Subcutaneous abdominal adipose tissue (tissue), 5 donors: ENCODE measurements at regions not wholly inside any gene's neighbourhood (a gene's known extent, or its start where the extent isn't known, plus 50 kb on each side); places are given as distances from the start of the nearest gene placed in this dataset.

Source experiments
- H3K27ac ChIP-seq: one replicate; pipeline ENCODE4 v1.7.0; 2013; ENCODE audit warnings: low read depth, mild to moderate bottlenecking, inconsistent platforms, low read length, moderate library complexity
- H3K27me3 ChIP-seq, 5 donors: one replicate each; pipeline ENCODE4 v1.7.0; 2013; ENCODE audit warnings: low read length in 5 of 5, inconsistent platforms in 1 of 5; ENCODE audit not compliant: control insufficient read depth in 5 of 5, insufficient read depth in 4 of 5
- H3K36me3 ChIP-seq, 5 donors: one replicate each; pipeline ENCODE4 v1.7.0; 2013; ENCODE audit warnings: low read length in 5 of 5; ENCODE audit not compliant: control insufficient read depth in 5 of 5, insufficient read depth in 5 of 5
- H3K4me1 ChIP-seq, 5 donors: one replicate each; pipeline ENCODE4 v1.7.0; 2013; ENCODE audit warnings: low read length in 5 of 5, mild to moderate bottlenecking in 3 of 5, moderate library complexity in 1 of 5; ENCODE audit not compliant: control insufficient read depth in 5 of 5, insufficient read depth in 5 of 5
- H3K4me3 ChIP-seq, 5 donors: one replicate each; pipeline ENCODE4 v1.7.0; 2013; ENCODE audit warnings: low read length in 5 of 5, low read depth in 1 of 5
- H3K9ac ChIP-seq, 5 donors: one replicate each; pipeline ENCODE4 v1.7.0; 2013; ENCODE audit warnings: low read length in 5 of 5, mild to moderate bottlenecking in 4 of 5, moderate library complexity in 3 of 5
- H3K9me3 ChIP-seq, 5 donors: one replicate each; pipeline ENCODE4 v1.7.0; 2013; ENCODE audit warnings: low read length in 5 of 5; ENCODE audit not compliant: control insufficient read depth in 5 of 5
- donor health status: healthy.
- donor health status: healthy.
- donor health status: healthy.
- donor health status: healthy.
- donor health status: healthy.

DNA sequence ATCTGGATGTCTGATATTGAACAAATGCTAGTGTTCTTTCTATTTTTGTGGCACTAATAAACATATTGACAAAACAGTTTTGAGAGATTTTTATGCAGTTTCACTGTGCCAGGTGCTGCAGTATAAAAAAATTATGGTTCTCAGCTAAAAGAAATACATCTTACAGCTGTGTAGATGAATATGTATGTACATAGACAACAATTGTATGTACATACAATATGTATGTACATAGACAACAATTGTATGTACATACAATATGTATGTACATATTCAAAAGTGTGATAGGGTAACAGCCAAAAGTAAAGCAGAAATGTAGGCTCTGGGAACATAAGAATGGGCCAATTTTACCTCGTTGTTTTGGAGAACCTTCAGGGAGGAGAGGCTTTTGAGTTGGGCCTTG, 390.0 kb upstream of the RPS6KA3 start:
- no peaks in the 10 kb centered on the region for H3K4me1 ChIP-seq
- H3K9me3 ChIP-seq: no peaks in the 10 kb centered on the region
- H3K9ac ChIP-seq: no peak overlapping the region
- no peak overlapping the region for H3K4me3 ChIP-seq
- no peak overlapping the region for H3K27ac ChIP-seq
- no peaks in the 10 kb centered on the region for H3K27me3 ChIP-seq
- no peaks in the 10 kb centered on the region for H3K36me3 ChIP-seq

DNA sequence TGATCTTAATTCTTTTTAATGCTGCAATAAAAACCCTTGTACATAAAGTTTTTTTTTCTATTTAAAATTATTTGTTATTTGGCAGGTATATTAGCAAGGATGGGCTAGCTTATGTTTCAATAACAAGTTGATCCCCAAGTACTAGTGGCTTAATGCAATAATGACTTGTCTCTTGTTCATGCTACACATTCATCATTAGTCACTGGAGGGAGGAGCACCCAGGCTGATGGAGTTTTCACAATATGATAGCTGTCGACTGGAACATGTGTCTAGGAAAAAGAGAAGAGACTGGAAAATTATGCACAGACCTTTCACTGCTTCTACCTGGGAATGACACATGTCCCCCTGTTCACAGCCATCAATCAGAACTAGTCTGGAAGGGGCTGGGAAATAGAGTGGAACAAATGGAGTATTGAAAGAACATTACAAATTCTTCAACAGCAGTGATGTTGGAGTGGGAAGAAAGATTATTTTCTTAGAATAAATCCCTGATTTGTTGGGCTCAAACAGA, 387.9 kb upstream of the RPS6KA3 start:
- Histone ChIP-seq H3K36me3 (no peaks in the 10 kb centered on the region), H3K4me3 (no peak overlapping the region), H3K4me1 (no peaks in the 10 kb centered on the region), H3K9ac (no peak overlapping the region), H3K27me3 (no peaks in the 10 kb centered on the region), H3K9me3 (no peaks in the 10 kb centered on the region), H3K27ac (no peak overlapping the region)

DNA sequence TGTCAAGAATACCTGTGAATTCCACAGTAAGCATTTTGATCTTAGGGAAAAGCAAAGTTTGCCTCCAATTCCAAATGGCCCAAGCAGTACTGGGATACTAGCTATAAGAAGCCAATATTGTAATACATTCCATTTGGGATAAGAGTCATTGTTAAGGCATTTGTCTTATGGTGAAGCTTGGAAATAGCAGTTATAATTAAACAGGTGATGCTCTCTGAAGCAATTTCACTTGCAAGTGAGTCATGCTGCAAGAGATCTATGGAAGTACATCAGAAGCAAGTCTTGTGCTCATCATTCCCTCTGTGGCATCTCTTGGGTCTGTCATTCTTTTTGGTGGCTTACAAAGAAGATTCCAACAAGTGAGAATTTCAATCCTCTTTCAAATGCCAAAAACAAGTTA, 386.4 kb upstream of the RPS6KA3 start:
- Histone ChIP-seq H3K36me3 (no peaks in the 10 kb centered on the region), H3K4me1 (no peaks in the 10 kb centered on the region), H3K27ac (no peak overlapping the region), H3K27me3 (no peaks in the 10 kb centered on the region), H3K4me3 (no peak overlapping the region), H3K9ac (no peak overlapping the region), H3K9me3 (no peaks in the 10 kb centered on the region)

DNA sequence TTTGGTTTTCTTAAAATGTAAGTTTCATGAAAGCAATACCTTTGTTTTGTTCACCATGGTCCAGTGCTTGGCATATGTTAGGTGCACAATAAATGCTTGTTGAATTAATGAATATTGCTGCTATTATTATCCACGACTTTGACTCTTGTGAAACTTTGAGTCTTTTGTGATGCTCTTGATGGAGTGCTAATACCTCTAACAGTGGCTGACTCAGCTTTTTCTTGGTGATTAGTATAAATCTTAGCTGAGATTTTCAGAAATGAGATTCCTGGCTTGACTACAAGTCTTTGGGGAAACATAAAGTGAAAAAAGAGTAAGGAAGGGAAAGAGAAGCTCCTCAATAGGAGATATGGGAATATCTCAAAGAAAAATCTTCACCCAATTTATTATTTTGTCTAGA, 375.2 kb upstream of the RPS6KA3 start:
- Histone ChIP-seq H3K4me1 (peaks cover 0 to 5% (median 3%) of the 10 kb centered on the region in 5 donors), H3K9me3 (peaks cover 0 to 5% (median 0%) of the 10 kb centered on the region in 5 donors), H3K36me3 (no peaks in the 10 kb centered on the region), H3K27ac (no peak overlapping the region), H3K9ac (no peak overlapping the region), H3K4me3 (no peak overlapping the region), H3K27me3 (peaks cover 0 to 4% (median 0%) of the 10 kb centered on the region in 5 donors)

DNA sequence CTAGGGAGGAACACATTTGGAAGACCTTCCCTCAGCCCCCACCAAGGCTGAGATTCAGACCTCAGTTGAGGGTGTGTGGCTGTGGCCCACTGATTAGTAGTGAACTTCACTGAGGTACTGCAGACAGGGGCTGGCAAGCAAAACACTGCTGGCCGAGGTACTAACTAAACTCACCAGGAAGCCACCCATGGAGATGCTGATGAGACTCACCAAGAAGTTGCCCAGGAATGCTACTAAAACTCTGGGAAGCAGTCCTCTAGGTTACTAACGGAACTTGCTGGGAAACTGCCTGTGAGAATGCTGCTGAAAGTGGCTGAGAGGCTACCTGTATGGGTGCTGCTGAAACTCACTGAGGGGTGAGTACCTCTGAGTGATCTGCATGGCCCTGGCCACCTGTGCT, 372.4 kb upstream of the RPS6KA3 start:
- H3K27me3 ChIP-seq: peaks cover 0 to 4% (median 0%) of the 10 kb centered on the region in 5 donors
- H3K4me3 ChIP-seq: no peak overlapping the region
- no peak overlapping the region for H3K27ac ChIP-seq
- H3K9ac ChIP-seq: no peak overlapping the region
- H3K36me3 ChIP-seq: no peaks in the 10 kb centered on the region
- H3K9me3 ChIP-seq: peaks cover 0 to 4% (median 0%) of the 10 kb centered on the region in 5 donors
- H3K4me1 ChIP-seq: peaks cover 0 to 5% (median 3%) of the 10 kb centered on the region in 5 donors

DNA sequence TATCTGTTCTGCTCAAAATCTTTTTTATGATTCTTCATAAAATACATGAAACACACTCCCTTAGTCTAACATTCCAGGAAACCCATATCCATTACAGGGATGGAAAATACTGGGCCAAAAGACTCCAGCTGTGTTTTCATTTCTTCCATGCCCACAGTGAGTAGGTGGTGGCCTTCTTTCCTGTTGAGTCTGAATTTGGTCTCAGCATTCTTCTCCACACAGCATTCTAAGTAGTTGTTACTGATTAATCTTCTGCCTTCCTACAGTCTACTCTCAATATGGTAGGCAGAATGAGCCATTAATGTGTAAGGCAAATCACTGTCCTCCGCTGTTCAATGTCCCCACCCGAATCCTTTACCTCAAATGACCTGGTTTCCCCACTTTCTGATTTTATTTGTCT, 370.6 kb upstream of the RPS6KA3 start:
- Histone ChIP-seq H3K9ac (no peak overlapping the region), H3K4me1 (peaks cover 0 to 8% (median 0%) of the 10 kb centered on the region in 5 donors), H3K9me3 (peaks cover 0 to 4% (median 0%) of the 10 kb centered on the region in 5 donors), H3K36me3 (no peaks in the 10 kb centered on the region), H3K27ac (no peak overlapping the region), H3K27me3 (peaks cover 0 to 4% (median 0%) of the 10 kb centered on the region in 5 donors), H3K4me3 (no peak overlapping the region)

DNA sequence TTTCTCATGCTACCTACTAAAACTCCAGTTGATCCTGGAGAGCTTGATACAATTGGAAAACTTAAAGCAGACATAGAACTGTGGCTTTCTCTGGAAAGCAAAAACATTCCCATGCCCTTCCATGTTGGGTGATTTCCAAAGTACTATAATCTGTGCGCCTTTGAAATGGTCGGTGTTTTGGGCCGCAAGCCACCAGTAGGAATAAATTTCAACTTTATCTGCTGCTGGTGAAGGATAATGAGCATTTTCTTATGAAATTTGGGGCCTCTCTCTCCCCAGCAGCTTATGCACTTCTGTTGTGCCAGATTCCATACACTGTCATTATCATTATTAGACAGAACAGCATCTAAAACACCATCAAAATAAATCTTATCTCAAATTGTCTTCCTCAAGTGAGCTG, 366.7 kb upstream of the RPS6KA3 start:
- H3K9me3 ChIP-seq: no peaks in the 10 kb centered on the region
- H3K9ac ChIP-seq: no peak overlapping the region
- H3K4me3 ChIP-seq: no peak overlapping the region
- no peaks in the 10 kb centered on the region for H3K36me3 ChIP-seq
- H3K27ac ChIP-seq: no peak overlapping the region
- H3K4me1 ChIP-seq: peaks cover 0 to 8% (median 0%) of the 10 kb centered on the region in 5 donors
- H3K27me3 ChIP-seq: peaks cover 0 to 3% (median 0%) of the 10 kb centered on the region in 5 donors

DNA sequence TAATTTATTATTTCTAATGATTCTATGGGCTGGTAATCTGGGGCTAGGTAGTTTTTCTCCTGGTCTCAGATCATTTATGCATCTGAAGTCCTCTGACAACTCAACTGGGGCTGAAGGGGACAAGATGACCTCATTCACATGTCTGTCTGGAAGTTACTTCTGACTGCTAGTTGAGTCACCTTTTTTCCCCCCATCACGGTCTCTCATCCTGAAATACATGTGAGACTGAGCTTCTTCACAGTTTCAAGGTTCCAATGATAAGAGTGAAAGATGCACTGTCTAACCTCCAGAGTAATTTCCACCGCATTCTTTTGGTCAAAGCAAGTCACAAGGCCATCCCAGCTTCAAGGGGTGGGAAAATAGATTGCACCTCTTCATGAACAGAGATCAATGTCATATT, 356.7 kb upstream of the RPS6KA3 start:
- Histone ChIP-seq H3K27ac (no peak overlapping the region), H3K4me1 (no peaks in the 10 kb centered on the region), H3K9ac (no peak overlapping the region), H3K4me3 (no peak overlapping the region), H3K27me3 (peaks cover 0 to 7% (median 0%) of the 10 kb centered on the region in 5 donors), H3K9me3 (peaks cover 0 to 12% (median 5%) of the 10 kb centered on the region in 5 donors), H3K36me3 (no peaks in the 10 kb centered on the region)

DNA sequence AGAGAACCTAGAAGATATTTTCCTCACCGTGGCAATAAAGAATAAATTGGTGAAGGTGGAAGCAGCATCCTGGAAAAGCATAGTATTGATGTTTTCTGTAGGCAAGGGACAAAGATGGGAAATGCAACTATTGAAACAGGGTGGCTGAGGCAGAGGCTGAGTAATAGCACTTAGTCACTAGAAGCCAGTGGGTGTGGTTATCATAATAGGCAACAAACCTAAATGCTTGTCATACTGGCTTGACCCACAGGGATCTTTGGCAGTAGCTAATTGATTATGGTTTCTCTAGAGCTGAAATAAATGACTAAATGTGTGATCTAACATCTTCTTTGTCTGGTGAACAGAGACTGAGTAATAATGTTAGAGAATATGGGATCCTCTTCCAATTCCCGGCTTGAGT, 353.6 kb upstream of the RPS6KA3 start:
- Histone ChIP-seq H3K9ac (no peak overlapping the region), H3K4me3 (no peak overlapping the region), H3K36me3 (no peaks in the 10 kb centered on the region), H3K27ac (no peak overlapping the region), H3K9me3 (peaks cover 0 to 12% (median 5%) of the 10 kb centered on the region in 5 donors), H3K4me1 (no peaks in the 10 kb centered on the region), H3K27me3 (peaks cover 0 to 3% (median 0%) of the 10 kb centered on the region in 5 donors)

DNA sequence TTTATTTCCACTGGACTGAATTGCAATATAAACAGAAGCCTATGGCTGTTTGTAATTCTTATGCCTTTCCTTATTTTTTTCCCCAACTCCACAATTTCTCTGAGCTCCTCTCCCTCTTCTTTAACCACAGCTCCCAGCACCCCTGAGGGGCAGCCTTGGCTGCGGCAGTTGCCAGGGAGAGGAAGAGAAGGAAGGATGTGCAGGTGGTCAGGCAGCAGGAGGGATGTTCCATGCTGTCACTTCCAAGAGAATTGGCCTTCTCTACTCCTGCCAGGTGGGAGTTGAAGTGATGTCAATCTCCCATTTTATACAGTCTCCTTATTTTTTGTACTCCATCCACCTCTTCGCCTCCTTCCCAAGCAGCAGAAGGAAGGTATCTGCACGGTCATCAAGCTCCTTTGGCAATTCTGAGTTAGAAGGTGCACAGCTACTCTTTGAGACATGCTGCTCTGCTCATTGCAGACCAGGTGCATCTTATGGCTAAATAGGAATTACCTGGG, 343.3 kb upstream of the RPS6KA3 start:
- no peaks in the 10 kb centered on the region for H3K9me3 ChIP-seq
- H3K27ac ChIP-seq: no peak overlapping the region
- no peak overlapping the region for H3K9ac ChIP-seq
- no peaks in the 10 kb centered on the region for H3K4me1 ChIP-seq
- no peaks in the 10 kb centered on the region for H3K36me3 ChIP-seq
- no peak overlapping the region for H3K4me3 ChIP-seq
- H3K27me3 ChIP-seq: peaks cover 0 to 5% (median 3%) of the 10 kb centered on the region in 5 donors
